ENCODE measurements at regions not wholly inside any gene's neighbourhood (a gene's known extent, or its start where the extent isn't known, plus 50 kb on each side); places are given as distances from the start of the nearest gene placed in this dataset.
"Not testable (repeated sequence)": the region's sequence is repeated elsewhere in the genome, so short reads cannot be mapped to it uniquely, and the experiment has no call there.

DNA sequence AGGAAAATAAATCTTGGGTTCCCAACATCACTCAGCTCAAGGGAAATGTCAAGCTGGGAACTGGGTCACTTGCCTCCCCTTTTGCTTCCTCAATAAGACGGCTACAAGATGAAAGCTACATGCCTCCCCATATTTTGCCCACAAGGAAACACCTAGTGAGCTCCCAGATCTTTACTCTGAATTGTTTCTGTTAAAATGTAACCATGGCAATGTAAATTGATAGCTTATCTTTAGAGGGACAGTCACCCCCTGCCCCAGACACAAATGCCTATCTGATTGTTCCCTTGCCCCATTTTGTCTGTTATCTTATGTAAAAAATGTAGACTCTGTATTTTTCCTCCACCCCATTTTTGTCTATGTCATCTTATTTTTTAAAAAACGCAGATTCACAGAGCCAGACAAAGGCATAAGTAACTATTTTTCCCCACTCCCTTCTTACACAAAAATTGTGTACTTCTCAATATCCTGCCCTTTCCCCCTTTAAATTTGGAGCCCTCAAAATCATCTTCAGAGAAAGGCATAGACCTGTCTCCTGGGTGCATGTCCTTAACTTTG, 288.7 kb upstream of the ERCC4 start:
- no peak for DNase-seq
- Mint-ChIP-seq H3K36me3 (ENCODE audit: low read depth) (no peaks in the 10 kb centered on the region), H3K27ac (no peak overlapping the region), H3K27me3 (no peaks in the 10 kb centered on the region), H3K4me3 (no peak overlapping the region), H3K9me3 (no peaks in the 10 kb centered on the region), H3K4me1 (no peaks in the 10 kb centered on the region)
- intact Hi-C loops (cut with micrococcal nuclease): no loop called here

DNA sequence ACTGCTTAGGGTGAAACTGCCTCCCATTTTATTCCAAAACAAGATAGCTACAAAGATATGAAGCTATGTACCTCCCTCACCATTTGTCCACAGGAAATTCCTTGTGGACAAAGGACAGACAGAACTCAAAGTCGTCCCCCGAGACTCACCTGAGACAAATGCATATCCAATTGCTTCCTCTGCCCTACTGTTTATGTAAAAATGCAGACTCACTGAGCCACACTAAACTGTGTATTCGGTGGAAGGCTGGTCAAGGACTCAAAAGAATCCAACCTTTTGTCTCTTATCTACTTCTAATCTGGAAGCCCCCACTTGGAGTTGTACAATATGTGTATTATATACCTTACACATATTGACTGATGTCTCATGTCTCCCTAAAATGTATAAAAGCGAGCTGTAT, 288.0 kb upstream of the ERCC4 start:
- H3K36me3 Mint-ChIP-seq (ENCODE audit: low read depth): no peaks in the 10 kb centered on the region
- DNase-seq: no peak
- no peak overlapping the region for H3K4me3 Mint-ChIP-seq
- no peaks in the 10 kb centered on the region for H3K4me1 Mint-ChIP-seq
- intact Hi-C loops (cut with micrococcal nuclease): no loop called here
- no peak overlapping the region for H3K27ac Mint-ChIP-seq
- H3K27me3 Mint-ChIP-seq: no peaks in the 10 kb centered on the region
- no peaks in the 10 kb centered on the region for H3K9me3 Mint-ChIP-seq

DNA sequence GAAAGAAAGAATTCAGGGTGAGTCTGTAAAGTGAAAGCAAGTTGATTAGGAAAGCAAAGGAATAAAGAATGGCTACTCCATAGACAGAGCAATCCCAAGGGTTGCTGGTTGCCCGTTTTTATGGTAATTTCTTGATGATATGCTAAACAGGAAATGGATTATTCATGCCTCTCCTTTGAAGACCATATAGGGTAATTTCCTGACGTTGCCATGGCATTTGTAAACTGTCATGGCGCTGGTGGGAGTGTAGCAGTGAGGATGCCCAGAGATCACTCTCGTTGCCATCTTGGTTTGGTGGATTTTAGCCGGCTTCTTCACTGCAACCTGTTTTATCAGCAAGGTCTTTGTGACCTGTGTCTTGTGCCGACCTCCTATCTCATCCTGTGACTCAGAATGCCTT, 287.4 kb upstream of the ERCC4 start:
- H3K4me3 Mint-ChIP-seq: not testable (repeated sequence)

DNA sequence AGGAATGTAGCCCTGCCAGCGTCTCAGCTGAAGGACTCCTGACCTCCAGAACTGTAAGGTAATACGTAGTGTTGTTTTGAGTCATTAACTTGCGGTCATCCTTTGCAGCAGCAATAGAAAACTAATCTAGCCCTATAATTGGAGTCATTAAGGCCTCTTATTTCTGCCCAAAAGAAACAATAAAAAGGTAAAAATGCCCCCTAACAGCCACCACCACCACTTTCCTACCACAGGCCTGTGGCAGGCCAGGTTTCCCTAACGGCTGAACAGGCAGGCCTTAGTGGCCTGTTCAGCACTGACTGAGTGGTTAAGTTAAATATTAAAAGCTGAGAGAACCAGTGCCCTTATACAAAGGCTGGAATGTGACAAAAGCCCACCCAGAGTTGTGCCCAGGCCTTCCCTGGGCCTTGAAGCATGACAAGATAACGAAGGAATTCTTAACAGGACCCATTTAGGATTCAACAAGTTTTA, 286.5 kb upstream of the ERCC4 start:
- peaks cover 4% of the 10 kb centered on the region for H3K9me3 Mint-ChIP-seq

More for the DNA sequence above, 287.4 kb upstream of the ERCC4 start:
- H3K27me3 Mint-ChIP-seq; H3K9me3 Mint-ChIP-seq; intact Hi-C loops (cut with micrococcal nuclease); H3K4me1 Mint-ChIP-seq; H3K36me3 Mint-ChIP-seq (ENCODE audit: low read depth); DNase-seq; H3K27ac Mint-ChIP-seq: not testable (repeated sequence)

DNA sequence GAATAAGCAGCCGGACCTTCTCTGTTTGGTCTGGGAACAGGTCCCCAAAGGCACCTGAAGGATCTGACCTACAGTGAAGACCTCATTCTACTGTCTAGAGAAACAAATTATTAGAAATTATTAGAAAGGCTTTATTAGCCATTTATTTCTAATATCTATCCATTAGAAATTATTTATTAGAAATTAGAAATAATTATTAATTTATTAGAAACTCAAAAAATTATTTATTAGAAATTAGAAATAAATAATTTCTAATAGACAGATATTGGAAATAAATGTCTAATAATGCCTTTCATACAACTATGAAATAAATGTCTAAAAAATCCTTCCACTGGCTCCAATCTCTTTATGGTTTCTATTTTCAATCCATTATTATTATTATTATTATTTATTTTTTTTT, 285.7 kb upstream of the ERCC4 start:
- intact Hi-C loops (cut with micrococcal nuclease): no loop called here
- H3K9me3 Mint-ChIP-seq: peaks cover 4% of the 10 kb centered on the region
- no peak overlapping the region for H3K27ac Mint-ChIP-seq
- H3K4me1 Mint-ChIP-seq: no peaks in the 10 kb centered on the region
- H3K4me3 Mint-ChIP-seq: no peak overlapping the region
- H3K36me3 Mint-ChIP-seq (ENCODE audit: low read depth): no peaks in the 10 kb centered on the region
- no peak for DNase-seq
- no peaks in the 10 kb centered on the region for H3K27me3 Mint-ChIP-seq

More for the DNA sequence above, 286.5 kb upstream of the ERCC4 start:
- intact Hi-C loops (cut with micrococcal nuclease): no loop called here
- H3K27ac Mint-ChIP-seq: no peak overlapping the region
- no peak overlapping the region for H3K4me3 Mint-ChIP-seq
- H3K27me3 Mint-ChIP-seq: no peaks in the 10 kb centered on the region
- no peaks in the 10 kb centered on the region for H3K36me3 Mint-ChIP-seq (ENCODE audit: low read depth)
- H3K4me1 Mint-ChIP-seq: no peaks in the 10 kb centered on the region
- no peak for DNase-seq

DNA sequence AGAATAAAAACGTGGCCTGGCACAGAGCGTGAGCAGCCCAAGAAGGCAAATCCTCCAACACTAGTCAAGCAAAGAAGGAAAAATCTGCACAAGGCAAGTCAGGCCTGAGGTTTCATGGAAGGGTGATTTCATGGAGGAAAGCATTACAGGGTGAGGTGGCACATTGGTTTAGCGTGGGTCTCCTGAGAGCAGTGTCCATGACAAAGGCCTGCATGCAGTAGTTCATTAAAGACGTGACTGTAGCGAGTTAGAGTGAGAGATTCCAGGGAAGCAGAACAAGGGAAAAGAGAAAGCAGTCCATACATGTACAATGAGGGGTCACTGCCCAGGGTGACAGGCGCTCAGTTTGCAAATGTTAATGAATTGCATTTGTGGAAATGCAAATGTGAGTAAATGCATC, 285.0 kb upstream of the ERCC4 start:
- no peaks in the 10 kb centered on the region for H3K4me1 Mint-ChIP-seq
- H3K36me3 Mint-ChIP-seq (ENCODE audit: low read depth): no peaks in the 10 kb centered on the region
- no peak overlapping the region for H3K27ac Mint-ChIP-seq
- DNase-seq: no peak
- intact Hi-C loops (cut with micrococcal nuclease): no loop called here
- H3K27me3 Mint-ChIP-seq: no peaks in the 10 kb centered on the region
- peaks cover 9% of the 10 kb centered on the region for H3K9me3 Mint-ChIP-seq
- no peak overlapping the region for H3K4me3 Mint-ChIP-seq

DNA sequence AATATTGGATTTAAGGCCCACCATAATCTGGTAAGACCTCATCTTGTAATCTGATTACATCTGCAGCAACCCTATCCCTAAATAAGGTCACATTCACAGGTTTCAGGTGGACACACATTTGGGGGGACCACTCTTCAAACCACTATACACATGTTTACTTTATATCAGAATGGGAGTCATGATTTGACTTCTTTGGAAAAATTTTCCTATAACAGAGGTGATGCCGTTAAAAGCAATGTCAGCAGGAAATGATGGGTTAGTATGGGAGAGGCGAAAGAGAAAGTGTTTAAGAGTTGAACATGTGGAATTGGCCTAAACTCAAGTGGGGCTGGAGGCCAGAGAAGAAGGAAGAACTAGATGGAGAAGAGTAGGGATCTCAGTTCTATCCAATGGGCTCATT, 281.7 kb upstream of the ERCC4 start:
- intact Hi-C loops (cut with micrococcal nuclease): no loop called here
- Mint-ChIP-seq H3K4me1 (no peaks in the 10 kb centered on the region), H3K27me3 (no peaks in the 10 kb centered on the region), H3K36me3 (ENCODE audit: low read depth) (no peaks in the 10 kb centered on the region), H3K9me3 (peaks cover 14% of the 10 kb centered on the region), H3K27ac (no peak overlapping the region), H3K4me3 (no peak overlapping the region)
- no peak for DNase-seq

DNA sequence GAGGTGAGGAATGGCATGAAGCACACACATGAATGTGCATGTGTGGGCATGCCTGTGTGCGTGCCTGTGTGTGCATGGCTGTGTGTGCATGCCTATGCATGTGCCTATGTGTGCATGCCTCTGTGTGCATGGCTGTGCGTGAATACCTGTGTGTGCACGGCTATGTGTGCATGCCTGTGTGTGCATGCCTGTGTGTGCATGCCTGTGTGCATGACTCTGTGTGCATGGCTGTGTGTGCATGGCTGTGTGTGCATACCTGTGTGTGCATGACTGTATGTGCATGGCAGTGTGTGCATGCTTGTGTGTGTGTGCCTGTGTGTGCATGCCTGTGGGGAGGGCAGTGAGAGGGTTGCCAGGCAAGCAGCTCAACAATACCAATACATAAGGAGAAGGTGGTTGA, 276.5 kb upstream of the ERCC4 start:
- Mint-ChIP-seq H3K27me3 (no peaks in the 10 kb centered on the region), H3K4me3 (no peak overlapping the region), H3K36me3 (ENCODE audit: low read depth) (no peaks in the 10 kb centered on the region), H3K9me3 (peaks cover 10% of the 10 kb centered on the region), H3K27ac (no peak overlapping the region), H3K4me1 (no peaks in the 10 kb centered on the region)
- intact Hi-C loops (cut with micrococcal nuclease): no loop called here
- no peak for DNase-seq

DNA sequence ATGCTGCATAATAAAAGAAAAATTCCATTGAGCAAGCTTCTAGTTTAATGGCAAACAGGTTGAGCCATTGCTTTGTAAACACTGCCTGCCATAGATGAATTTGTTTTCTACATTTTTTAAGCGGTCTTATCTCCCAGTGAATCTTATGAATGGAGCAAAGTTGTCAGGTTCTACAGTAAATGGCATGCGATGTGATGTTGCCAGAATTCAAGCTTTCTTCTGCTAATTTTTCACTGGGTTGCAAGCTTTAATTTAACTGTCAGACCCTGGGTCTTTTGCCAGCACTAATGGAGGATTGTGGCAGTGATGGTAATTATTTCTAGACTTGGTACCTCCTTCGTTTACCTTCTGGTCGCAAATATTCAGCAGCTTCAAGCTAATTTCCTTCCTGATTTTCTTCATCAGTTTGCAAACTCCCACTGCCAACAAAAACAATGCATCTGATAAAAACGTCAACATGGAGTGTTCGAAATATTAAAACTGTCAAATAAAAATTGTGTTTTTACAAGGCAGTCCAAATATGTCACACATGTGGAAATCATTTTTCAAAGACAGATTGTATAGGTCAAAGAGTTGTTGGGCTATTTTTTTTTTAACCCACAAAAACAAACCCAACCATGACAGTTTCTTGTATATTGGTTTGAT, 274.2 kb upstream of the ERCC4 start:
- no peak overlapping the region for H3K4me3 Mint-ChIP-seq
- no peak for DNase-seq
- intact Hi-C loops (cut with micrococcal nuclease): no loop called here
- no peaks in the 10 kb centered on the region for H3K9me3 Mint-ChIP-seq
- H3K36me3 Mint-ChIP-seq (ENCODE audit: low read depth): no peaks in the 10 kb centered on the region
- no peaks in the 10 kb centered on the region for H3K4me1 Mint-ChIP-seq
- H3K27ac Mint-ChIP-seq: no peak overlapping the region
- H3K27me3 Mint-ChIP-seq: no peaks in the 10 kb centered on the region

DNA sequence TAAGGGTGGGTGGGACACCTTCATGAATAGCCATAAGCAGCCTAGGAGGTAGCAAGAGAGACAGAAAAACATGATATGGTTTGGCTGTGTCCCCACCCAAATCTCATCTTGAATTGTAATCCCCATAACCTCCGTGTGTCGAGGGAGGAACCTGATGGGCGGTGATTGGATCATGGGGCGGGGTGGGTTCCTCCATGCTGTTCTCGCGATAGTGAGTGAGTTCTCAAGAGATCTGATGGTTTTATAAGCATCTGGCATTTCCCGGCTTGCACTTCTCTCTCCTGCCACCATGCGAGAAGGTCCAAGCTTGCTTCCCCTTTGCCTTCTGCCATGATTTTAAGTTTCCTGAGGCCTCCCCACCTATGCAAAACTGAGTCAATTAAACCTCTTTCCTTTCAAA, 259.1 kb upstream of the ERCC4 start:
- H3K9me3 Mint-ChIP-seq: no peaks in the 10 kb centered on the region
- H3K27me3 Mint-ChIP-seq: no peaks in the 10 kb centered on the region
- H3K27ac Mint-ChIP-seq: no peak overlapping the region
- H3K36me3 Mint-ChIP-seq (ENCODE audit: low read depth): no peaks in the 10 kb centered on the region
- intact Hi-C loops (cut with micrococcal nuclease): no loop called here
- H3K4me1 Mint-ChIP-seq: no peaks in the 10 kb centered on the region
- H3K4me3 Mint-ChIP-seq: no peak overlapping the region
- DNase-seq: no peak

DNA sequence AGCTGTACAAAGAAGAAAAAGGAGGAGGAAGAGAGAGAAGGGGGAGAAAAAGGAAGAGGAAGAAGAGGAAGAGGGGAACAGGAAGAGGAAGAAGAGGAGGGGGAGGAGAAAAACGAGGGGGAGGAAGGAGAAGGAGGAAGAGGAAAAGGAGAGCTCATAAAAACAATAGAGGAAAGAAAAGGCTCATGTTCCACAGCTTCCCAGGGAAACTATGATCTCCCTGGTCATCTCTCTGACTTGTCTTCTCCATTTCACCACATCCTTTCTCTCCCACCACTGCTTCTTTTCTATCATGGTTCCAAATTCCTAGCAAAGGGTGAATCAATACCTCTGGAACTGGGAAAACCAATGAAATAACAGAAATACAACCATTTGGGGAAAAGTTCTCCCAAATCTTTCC, 254.1 kb upstream of the ERCC4 start:
- Mint-ChIP-seq H3K4me3 (no peak overlapping the region), H3K9me3 (no peaks in the 10 kb centered on the region), H3K27me3 (no peaks in the 10 kb centered on the region), H3K27ac (peak overlapping the region; percentile 52), H3K36me3 (ENCODE audit: low read depth) (no peaks in the 10 kb centered on the region), H3K4me1 (no peaks in the 10 kb centered on the region)
- no peak for DNase-seq
- intact Hi-C loops (cut with micrococcal nuclease): no loop called here

DNA sequence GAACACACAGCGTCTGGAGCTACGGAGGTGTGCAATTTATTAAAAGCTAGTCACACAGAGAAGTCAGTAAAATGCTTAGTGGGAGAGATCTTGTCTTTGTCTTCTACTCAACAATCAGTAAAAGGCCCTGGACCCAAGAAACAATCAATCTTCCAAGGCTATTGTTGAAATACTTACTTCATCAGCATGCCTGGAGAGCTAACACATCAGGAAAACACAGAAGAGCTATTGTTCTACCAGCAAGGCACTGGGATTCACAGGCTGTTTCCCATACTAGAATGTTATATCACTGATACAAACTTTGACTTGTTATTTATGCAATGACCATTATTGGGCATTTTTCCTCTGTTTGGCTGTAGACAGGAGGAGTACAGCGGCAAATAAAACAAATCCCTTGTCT, 247.8 kb upstream of the ERCC4 start:
- no peaks in the 10 kb centered on the region for H3K36me3 Mint-ChIP-seq (ENCODE audit: low read depth)

DNA sequence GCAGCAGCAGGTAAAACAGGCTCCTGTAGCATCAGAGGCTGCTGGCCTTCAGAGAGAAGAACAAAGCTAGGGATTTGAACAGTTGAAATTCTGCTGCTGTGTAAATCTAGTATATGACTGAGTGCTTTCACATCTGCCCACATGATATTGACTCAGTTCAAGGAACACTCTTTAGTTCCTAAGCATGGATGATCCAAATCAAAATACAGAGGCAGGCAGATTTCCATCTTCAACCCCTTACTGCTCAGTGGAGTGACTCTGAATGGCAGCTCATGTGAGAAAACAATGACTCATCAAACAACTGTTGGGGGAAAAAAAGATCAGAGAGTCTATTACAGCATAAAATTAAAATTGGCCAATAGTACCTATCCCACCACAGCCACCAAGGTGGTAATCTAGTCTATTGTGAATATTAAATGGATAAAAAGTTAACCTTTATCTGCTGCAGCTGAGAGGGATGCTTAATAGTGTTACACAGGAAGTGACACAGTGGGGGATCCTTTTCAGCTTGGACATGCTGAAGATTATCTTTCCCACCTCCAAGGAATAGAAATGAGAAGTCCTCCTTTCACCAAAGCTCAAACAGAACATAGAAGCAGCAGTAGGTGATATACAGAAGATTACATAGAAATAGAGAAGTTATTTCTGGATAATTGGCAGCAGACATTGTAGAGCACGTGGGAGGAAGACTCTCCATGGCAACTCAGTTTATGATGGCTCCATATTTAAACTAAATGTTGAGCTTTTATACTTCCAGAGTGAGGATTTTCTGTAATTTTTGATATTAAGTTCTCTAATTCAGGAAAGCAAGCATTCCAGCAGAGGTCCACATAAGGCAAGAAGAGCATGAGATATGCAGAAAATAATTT, 239.7 kb upstream of the ERCC4 start:
- no peaks in the 10 kb centered on the region for H3K36me3 Mint-ChIP-seq (ENCODE audit: low read depth)
- no peak overlapping the region for H3K4me3 Mint-ChIP-seq
- no peaks in the 10 kb centered on the region for H3K9me3 Mint-ChIP-seq
- H3K27ac Mint-ChIP-seq: no peak overlapping the region
- no peaks in the 10 kb centered on the region for H3K27me3 Mint-ChIP-seq
- intact Hi-C loops (cut with micrococcal nuclease): no loop called here
- no peaks in the 10 kb centered on the region for H3K4me1 Mint-ChIP-seq
- no peak for DNase-seq

More for the DNA sequence above, 247.8 kb upstream of the ERCC4 start:
- Mint-ChIP-seq H3K9me3 (no peaks in the 10 kb centered on the region), H3K4me3 (no peak overlapping the region), H3K27me3 (no peaks in the 10 kb centered on the region), H3K4me1 (no peaks in the 10 kb centered on the region), H3K27ac (no peak overlapping the region)
- no peak for DNase-seq
- intact Hi-C loops (cut with micrococcal nuclease): no loop called here

DNA sequence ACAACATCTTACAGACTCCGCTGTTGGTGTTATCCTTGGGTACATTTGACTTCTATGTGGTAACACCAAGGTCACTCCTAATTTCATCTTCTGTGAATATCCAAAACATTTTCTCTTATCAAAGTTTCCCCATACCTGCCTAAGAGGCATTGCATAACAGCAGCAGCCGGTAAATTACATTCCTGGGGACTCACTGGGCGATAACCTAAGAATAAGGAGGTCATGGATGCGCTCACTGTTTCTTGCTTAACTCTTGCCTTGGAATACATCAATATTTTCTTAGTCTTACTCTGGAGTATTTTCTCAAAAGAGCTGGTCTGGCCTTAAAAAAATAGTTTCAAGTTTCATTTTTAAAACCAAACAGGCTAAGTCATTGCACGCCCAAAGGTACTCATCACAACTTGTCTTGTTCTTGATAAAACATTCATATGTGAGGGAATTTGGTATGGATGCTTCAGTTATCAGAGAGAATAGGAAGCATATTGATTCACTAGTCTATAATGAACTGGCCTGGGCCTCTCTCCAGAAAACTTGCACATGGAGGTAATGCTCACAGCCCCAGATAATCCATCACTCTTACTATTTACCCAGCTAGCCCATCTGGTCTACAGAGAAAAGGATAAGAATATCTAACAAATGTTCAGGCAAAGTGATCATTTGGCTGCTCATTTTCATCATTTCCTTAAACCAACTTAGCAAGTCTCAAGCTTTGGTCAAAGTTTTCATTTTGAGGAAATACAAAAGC, 235.0 kb upstream of the ERCC4 start:
- no peaks in the 10 kb centered on the region for H3K4me1 Mint-ChIP-seq

More for the DNA sequence above, 235.0 kb upstream of the ERCC4 start:
- no peaks in the 10 kb centered on the region for H3K9me3 Mint-ChIP-seq
- H3K27ac Mint-ChIP-seq: no peak overlapping the region
- H3K36me3 Mint-ChIP-seq (ENCODE audit: low read depth): no peaks in the 10 kb centered on the region
- no peaks in the 10 kb centered on the region for H3K27me3 Mint-ChIP-seq
- DNase-seq: no peak
- no peak overlapping the region for H3K4me3 Mint-ChIP-seq
- intact Hi-C loops (cut with micrococcal nuclease): no loop called here
